Lower lobe of right lung (tissue), 2 donors: ENCODE measurements at regions not wholly inside any gene's neighbourhood (a gene's known extent, or its start where the extent isn't known, plus 50 kb on each side); places are given as distances from the start of the nearest gene placed in this dataset.
"Not testable (repeated sequence)": the region's sequence is repeated elsewhere in the genome, so short reads cannot be mapped to it uniquely, and the experiment has no call there.

Experiments
- ATAC-seq, 2 donors: fragments of 200-7000 bp; cut with Tn5 transposase; one replicate each; pipeline ENCODE4 v1.9.1; 2020 to 2022; ENCODE audit warnings: mild to moderate bottlenecking in 2 of 2, moderate library complexity in 2 of 2
- DNase-seq: peaks from one replicate; pipeline ENCODE4 v3.0.0-alpha.2; 2020
- H3K27ac ChIP-seq: fragments of 200-600 bp; one replicate; pipeline ENCODE4 v1.8.0; 2022
- H3K27me3 ChIP-seq: fragments of 200-600 bp; one replicate; pipeline ENCODE4 v1.8.0; 2022; ENCODE audit warnings: low read depth
- H3K36me3 ChIP-seq: fragments of 200-600 bp; one replicate; pipeline ENCODE4 v1.8.0; 2022; ENCODE audit warnings: mild to moderate bottlenecking
- H3K4me1 ChIP-seq: fragments of 200-600 bp; one replicate; pipeline ENCODE4 v1.8.0; 2022
- H3K4me3 ChIP-seq: fragments of 200-600 bp; one replicate; pipeline ENCODE4 v1.8.0; 2022; ENCODE audit warnings: mild to moderate bottlenecking
- H3K9me3 ChIP-seq: fragments of 200-600 bp; one replicate; pipeline ENCODE4 v1.8.0; 2022
- intact Hi-C: fragments of 100-400 bp; cut with DNase I; formaldehyde crosslinking; loops from one replicate; pipeline ENCODE4 v1.11.0; 2022
- TF ChIP-seq, protein P1 (sequence below): fragments of 200-600 bp; IDR thresholded peaks from one replicate; pipeline ENCODE4 v1.8.0; 2022; ENCODE audit warnings: antibody characterized with exemption, mild to moderate bottlenecking
- donor health status: DM: no; HTN: yes; CAD: no; lungs with severe emphysema.

DNA sequence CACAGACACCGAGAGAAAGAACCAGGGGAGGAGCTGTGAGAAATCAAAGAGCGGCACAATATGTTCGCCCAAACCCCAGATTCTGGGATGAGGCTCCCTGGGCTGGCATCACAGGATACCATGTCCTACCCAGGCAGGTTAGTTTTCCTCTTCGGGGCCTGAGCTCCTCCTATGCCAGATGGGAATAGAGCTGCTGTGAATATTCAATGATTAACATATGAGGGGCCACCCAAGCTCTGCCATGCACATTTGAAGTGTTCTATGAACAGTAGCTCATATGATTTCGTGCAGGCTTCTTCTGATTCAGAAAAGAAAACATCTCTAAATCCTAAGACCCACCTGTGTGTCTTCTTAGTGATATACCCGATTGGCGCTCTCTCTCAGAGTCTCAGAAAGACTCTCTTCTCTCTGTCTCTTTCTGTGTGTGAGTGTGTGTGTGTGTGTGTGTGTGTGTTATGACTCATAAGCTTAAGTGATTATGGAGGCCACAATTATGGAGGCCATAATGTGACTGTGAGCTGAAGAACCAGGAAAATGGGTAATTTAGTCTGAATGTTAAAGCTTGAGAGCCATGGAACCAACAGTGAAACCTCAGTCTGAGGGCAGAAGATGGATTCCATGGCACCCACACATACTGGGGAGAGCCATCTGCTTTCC is 220.5 kb downstream of the KLF6 start:
- TF ChIP-seq, protein P1, sequence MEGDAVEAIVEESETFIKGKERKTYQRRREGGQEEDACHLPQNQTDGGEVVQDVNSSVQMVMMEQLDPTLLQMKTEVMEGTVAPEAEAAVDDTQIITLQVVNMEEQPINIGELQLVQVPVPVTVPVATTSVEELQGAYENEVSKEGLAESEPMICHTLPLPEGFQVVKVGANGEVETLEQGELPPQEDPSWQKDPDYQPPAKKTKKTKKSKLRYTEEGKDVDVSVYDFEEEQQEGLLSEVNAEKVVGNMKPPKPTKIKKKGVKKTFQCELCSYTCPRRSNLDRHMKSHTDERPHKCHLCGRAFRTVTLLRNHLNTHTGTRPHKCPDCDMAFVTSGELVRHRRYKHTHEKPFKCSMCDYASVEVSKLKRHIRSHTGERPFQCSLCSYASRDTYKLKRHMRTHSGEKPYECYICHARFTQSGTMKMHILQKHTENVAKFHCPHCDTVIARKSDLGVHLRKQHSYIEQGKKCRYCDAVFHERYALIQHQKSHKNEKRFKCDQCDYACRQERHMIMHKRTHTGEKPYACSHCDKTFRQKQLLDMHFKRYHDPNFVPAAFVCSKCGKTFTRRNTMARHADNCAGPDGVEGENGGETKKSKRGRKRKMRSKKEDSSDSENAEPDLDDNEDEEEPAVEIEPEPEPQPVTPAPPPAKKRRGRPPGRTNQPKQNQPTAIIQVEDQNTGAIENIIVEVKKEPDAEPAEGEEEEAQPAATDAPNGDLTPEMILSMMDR, result no peak
- H3K4me3 ChIP-seq, result no peak overlapping the region
- H3K36me3 ChIP-seq, result no peaks in the 10 kb centered on the region
- H3K4me1 ChIP-seq, result no peaks in the 10 kb centered on the region
- no peaks in the 10 kb centered on the region for H3K9me3 ChIP-seq
- no peak overlapping the region for H3K27ac ChIP-seq
- no peaks in the 10 kb centered on the region for H3K27me3 ChIP-seq
- ATAC-seq, result no peak
- intact Hi-C loops, result no loop called here
- no peak for DNase-seq

DNA sequence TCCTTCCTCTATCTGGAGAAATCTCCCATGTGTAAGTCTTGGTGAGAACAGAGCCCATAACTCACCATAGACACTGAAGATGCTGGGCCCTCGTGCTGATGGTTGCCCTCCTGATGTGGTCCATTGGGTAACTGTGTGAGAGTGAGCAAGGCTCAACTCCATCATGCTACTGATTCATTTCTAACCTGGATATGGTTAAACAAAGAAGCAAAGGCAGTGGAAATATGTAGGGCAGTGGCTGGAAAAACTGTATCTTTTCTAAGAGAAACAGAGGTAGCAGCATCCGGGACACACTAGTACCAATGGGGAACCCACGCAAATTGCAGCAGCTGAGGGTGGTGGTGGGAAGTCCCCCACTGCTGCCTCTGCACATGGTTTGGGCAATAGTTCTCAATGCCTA is 221.7 kb downstream of the KLF6 start:
- Histone ChIP-seq H3K27me3 (no peaks in the 10 kb centered on the region), H3K9me3 (no peaks in the 10 kb centered on the region), H3K4me3 (no peak overlapping the region), H3K36me3 (no peaks in the 10 kb centered on the region), H3K27ac (no peak overlapping the region), H3K4me1 (no peaks in the 10 kb centered on the region)
- ATAC-seq, result no peak
- intact Hi-C loops, result no loop called here
- TF ChIP-seq, protein P1, result no peak
- DNase-seq, result no peak

DNA sequence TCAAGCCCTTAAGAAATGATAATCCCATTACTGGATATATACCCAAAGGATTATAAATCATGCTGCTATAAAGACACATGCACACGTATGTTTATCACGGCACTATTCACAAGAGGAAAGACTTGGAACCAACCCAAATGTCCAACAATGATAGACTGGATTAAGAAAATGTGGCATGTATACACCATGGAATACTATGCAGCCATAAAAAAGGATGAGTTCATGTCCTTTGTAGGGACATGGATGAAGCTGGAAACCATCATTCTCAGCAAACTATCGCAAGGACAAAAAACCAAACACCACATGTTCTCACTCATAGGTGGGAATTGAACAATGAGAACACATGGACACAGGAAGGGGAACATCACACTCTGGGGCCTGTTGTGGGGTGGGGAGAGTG is 224.4 kb downstream of the KLF6 start:
- DNase-seq, H3K9me3 ChIP-seq, H3K36me3 ChIP-seq, H3K4me3 ChIP-seq, H3K4me1 ChIP-seq, intact Hi-C loops, H3K27ac ChIP-seq, H3K27me3 ChIP-seq, ATAC-seq: not testable (repeated sequence)

DNA sequence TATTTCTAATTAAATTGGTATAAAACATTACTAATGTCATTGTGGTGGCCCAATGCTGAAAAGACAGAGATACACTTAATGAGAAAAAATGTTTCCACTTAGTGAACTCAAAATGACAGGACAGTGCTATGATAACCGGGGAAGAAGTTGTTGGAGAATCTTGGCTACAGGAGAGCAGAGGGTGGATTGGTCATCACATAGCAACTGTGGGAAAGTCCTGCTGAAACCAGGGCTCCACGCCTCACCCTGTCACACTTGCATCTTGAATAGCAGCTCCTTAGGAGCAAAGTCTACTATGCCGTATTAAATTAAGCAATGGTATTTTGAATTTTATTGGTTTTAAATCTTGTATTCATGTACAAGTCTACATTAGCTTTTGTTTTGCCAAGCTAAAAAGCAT is 225.5 kb downstream of the KLF6 start:
- Histone ChIP-seq H3K9me3 (no peaks in the 10 kb centered on the region), H3K4me1 (no peaks in the 10 kb centered on the region), H3K36me3 (no peaks in the 10 kb centered on the region), H3K27ac (no peak overlapping the region), H3K27me3 (no peaks in the 10 kb centered on the region), H3K4me3 (no peak overlapping the region)
- DNase-seq, result no peak
- intact Hi-C loops, result no loop called here
- no peak for ATAC-seq
- TF ChIP-seq, protein P1, result no peak

DNA sequence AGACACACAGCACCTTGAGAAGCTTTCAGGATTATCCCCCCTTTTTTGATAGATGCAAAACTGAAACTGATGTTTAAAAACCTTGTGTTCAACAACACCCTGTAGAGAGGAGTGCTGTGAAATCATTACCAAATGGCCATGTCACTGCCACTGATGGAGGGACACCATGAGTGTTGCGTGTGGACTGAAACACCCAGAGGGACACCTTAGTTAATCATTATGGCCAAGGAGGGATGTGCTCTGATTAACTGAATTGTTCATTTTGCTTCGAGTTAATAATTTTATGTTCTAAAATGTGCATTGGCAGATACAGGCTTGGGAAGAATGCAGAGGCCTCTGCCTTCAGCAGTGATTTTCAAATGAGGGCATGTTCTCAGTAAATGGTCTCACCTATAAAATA is 226.0 kb downstream of the KLF6 start:
- H3K27ac ChIP-seq, result no peak overlapping the region
- DNase-seq (no peak), ATAC-seq (no peak)
- intact Hi-C loops, result no loop called here
- TF ChIP-seq, protein P1, result no peak
- H3K4me3 ChIP-seq, result no peak overlapping the region
- no peaks in the 10 kb centered on the region for H3K9me3 ChIP-seq
- no peaks in the 10 kb centered on the region for H3K36me3 ChIP-seq
- H3K27me3 ChIP-seq, result no peaks in the 10 kb centered on the region
- no peaks in the 10 kb centered on the region for H3K4me1 ChIP-seq

DNA sequence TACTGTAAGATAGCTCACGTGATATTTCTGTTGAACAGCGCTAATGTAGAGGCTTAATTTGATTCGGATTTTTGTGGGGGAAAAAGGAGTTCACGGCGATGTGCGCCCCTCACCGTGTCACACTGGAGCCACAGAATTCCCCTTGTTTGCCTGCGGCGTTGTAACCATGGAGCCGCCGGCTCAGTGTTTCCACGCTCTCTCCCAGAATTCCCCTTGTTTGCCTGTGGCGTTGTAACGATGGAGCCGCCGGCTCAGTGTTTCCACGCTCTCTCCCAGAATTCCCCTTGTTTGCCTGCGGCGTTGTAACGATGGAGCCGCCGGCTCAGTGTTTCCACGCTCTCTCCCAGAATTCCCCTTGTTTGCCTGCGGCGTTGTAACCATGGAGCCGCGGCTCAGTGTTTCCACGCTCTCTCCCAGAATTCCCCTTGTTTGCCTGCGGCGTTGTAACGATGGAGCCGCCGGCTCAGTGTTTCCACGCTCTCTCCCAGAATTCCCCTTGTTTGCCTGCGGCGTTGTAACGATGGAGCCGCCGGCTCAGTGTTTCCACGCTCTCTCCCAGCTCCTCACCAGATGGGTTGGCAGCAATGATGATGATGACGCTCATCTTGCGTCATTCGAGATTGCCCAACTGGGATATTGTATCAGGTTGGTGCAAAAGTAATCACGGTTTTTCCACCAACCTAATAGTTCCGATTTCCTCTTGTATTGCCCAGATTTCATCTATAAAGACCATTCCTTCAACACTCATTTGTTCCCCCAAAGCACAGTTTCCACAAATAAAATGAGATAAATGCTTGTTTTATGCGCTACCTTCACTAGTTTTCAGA is 228.6 kb downstream of the KLF6 start:
- H3K36me3 ChIP-seq, DNase-seq, ATAC-seq, H3K9me3 ChIP-seq, H3K27ac ChIP-seq, intact Hi-C loops, H3K27me3 ChIP-seq, H3K4me1 ChIP-seq: not testable (repeated sequence)
- peak overlapping the region; percentile 29 for H3K4me3 ChIP-seq
